ENCODE measurements at regions not wholly inside any gene's neighbourhood (a gene's known extent, or its start where the extent isn't known, plus 50 kb on each side); places are given as distances from the start of the nearest gene placed in this dataset.

DNA sequence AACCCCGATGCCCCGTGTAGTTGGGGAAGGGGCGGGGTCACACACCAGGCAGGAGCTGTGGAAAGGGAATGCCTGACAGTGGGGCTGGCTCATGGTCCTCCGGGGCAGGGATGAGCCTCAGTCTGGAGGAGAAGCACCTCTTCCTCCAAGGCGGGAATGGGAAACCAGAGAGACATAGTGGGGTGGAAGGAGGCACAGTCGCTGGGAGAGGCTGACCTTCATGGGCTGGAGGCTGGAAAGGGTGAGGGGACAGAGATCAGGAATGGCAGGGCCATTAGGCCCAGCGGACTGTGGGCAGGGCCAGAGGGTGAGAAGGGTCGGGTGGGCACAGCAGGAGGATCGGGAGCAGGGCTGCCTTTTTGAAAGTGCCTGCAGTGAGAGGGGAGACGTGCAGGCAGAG is 65.8 kb upstream of the LINGO1 start:
- no peak overlapping the region for H3K4me3 ChIP-seq (ENCODE audit: low read depth, low read length)
- no peaks in the 10 kb centered on the region for H3K36me3 ChIP-seq (ENCODE audit: control insufficient read depth in 2 of 2, insufficient read depth in 1 of 2, low read length in 2 of 2)
- H3K4me1 ChIP-seq (ENCODE audit: control insufficient read depth, insufficient read depth, low read length): no peaks in the 10 kb centered on the region
- H3K9me3 ChIP-seq (ENCODE audit: control insufficient read depth, insufficient read depth, low read depth, low read length): no peaks in the 10 kb centered on the region
- no peak overlapping the region for H3K27ac ChIP-seq (ENCODE audit: extremely low read depth, low read depth, low read length)
- ChIA-PET POLR2A (no interaction called here), CTCF (no interaction called here)
- no peak for TF ChIP-seq ZNF433 (tag by site-specific recombination; IDR thresholded peaks at IDR 0.05; ENCODE audit: low read depth)
- TF ChIP-seq ZNF777 (tag by site-specific recombination; IDR thresholded peaks at IDR 0.05; ENCODE audit: borderline replicate concordance): no peak
- no peak for TF ChIP-seq ZNF792 (tag by site-specific recombination; IDR thresholded peaks at IDR 0.05)

DNA sequence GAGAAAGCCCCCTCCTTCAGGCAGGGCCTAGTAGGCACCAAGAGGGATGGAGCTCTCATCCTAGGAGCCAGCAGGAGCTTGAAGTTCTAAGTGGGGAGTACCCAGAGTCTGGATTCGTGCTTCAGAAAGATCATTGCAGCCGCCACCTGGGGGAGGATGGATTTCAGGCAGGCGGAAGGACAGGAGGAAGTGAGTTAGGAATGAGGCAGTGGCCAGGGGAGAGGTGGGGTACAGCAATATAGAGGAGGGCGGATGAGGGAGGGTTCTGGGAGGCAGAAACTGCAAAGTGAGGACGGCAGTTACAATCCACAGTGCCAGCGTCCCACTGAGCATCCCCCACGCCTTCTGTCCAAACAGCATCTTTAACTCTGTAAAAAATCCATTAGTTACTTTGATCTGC is 65.2 kb upstream of the LINGO1 start:
- Histone ChIP-seq H3K9me3 (ENCODE audit: control insufficient read depth, insufficient read depth, low read depth, low read length) (no peaks in the 10 kb centered on the region), H3K36me3 (ENCODE audit: control insufficient read depth in 2 of 2, insufficient read depth in 1 of 2, low read length in 2 of 2) (no peaks in the 10 kb centered on the region), H3K27ac (ENCODE audit: extremely low read depth, low read depth, low read length) (no peak overlapping the region), H3K4me1 (ENCODE audit: control insufficient read depth, insufficient read depth, low read length) (no peaks in the 10 kb centered on the region), H3K4me3 (ENCODE audit: low read depth, low read length) (no peak overlapping the region)
- POLR2A ChIA-PET: no interaction called here
- CTCF ChIA-PET: no interaction called here
- TF ChIP-seq, protein P1, sequence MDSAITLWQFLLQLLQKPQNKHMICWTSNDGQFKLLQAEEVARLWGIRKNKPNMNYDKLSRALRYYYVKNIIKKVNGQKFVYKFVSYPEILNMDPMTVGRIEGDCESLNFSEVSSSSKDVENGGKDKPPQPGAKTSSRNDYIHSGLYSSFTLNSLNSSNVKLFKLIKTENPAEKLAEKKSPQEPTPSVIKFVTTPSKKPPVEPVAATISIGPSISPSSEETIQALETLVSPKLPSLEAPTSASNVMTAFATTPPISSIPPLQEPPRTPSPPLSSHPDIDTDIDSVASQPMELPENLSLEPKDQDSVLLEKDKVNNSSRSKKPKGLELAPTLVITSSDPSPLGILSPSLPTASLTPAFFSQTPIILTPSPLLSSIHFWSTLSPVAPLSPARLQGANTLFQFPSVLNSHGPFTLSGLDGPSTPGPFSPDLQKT (IDR thresholded peaks at IDR 0.05; ENCODE audit: borderline replicate concordance, low read depth, low read length): no peak
- TF ChIP-seq ZFP69B (tag by site-specific recombination; IDR thresholded peaks at IDR 0.05) (no peak), ZNF366 (tag by site-specific recombination; conservative IDR thresholded peaks at IDR 0.05) (no peak), PBX3 (CRISPR knock-in tag; IDR thresholded peaks at IDR 0.05) (no peak), ZNF707 (tag by site-specific recombination; IDR thresholded peaks at IDR 0.05) (no peak)
- TF ChIP-seq, protein P2, sequence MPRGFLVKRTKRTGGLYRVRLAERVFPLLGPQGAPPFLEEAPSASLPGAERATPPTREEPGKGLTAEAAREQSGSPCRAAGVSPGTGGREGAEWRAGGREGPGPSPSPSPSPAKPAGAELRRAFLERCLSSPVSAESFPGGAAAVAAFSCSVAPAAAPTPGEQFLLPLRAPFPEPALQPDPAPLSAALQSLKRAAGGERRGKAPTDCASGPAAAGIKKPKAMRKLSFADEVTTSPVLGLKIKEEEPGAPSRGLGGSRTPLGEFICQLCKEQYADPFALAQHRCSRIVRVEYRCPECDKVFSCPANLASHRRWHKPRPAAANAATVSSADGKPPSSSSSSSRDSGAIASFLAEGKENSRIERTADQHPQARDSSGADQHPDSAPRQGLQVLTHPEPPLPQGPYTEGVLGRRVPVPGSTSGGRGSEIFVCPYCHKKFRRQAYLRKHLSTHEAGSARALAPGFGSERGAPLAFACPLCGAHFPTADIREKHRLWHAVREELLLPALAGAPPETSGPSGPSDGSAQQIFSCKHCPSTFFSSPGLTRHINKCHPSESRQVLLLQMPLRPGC (tag by site-specific recombination; IDR thresholded peaks at IDR 0.05): no peak

GRCh38 chr15:77696871-77697270 is 64.2 kb upstream of the LINGO1 start:
- Histone ChIP-seq H3K4me1 (ENCODE audit: control insufficient read depth, insufficient read depth, low read length) (no peaks in the 10 kb centered on the region), H3K27ac (ENCODE audit: extremely low read depth, low read depth, low read length) (no peak overlapping the region), H3K36me3 (ENCODE audit: control insufficient read depth in 2 of 2, insufficient read depth in 1 of 2, low read length in 2 of 2) (no peaks in the 10 kb centered on the region), H3K9me3 (ENCODE audit: control insufficient read depth, insufficient read depth, low read depth, low read length) (no peaks in the 10 kb centered on the region), H3K4me3 (ENCODE audit: low read depth, low read length) (no peak overlapping the region)
- ChIA-PET CTCF (interaction anchor here (0.6 kb wide), 1 partner anchor 127 kb away, joined by 3 read pairs; no protein-coding TSS in a partner anchor), POLR2A (no interaction called here)
- TF ChIP-seq PRDM4 (tag by site-specific recombination; IDR thresholded peaks at IDR 0.05) (no peak), REPIN1 (tag by site-specific recombination; IDR thresholded peaks at IDR 0.05; ENCODE audit: low read depth) (no peak), ZNF692 (tag by site-specific recombination; IDR thresholded peaks at IDR 0.05) (no peak), ZNF354C (tag by site-specific recombination; IDR thresholded peaks at IDR 0.05; ENCODE audit: borderline replicate concordance, low read depth) (no peak), ZNF132 (tag by site-specific recombination; IDR thresholded peaks at IDR 0.05; ENCODE audit: borderline replicate concordance) (no peak), SP2 (tag by site-specific recombination; IDR thresholded peaks at IDR 0.05) (no peak), ZBTB21 (tag by site-specific recombination; IDR thresholded peaks at IDR 0.05) (no peak), ZNF624 (tag by site-specific recombination; IDR thresholded peaks at IDR 0.05) (no peak), ZNF292 (tag by site-specific recombination; IDR thresholded peaks at IDR 0.05; ENCODE audit: borderline replicate concordance, low read depth) (no peak), ZNF175 (tag by site-specific recombination; IDR thresholded peaks at IDR 0.05) (no peak), ZNF76 (tag by site-specific recombination; IDR thresholded peaks at IDR 0.05; ENCODE audit: borderline replicate concordance, low read depth) (no peak), ZNF660 (tag by site-specific recombination; IDR thresholded peaks at IDR 0.05) (no peak), FEZF1 (tag by site-specific recombination; IDR thresholded peaks at IDR 0.05) (no peak)
- TF ChIP-seq, protein P3, sequence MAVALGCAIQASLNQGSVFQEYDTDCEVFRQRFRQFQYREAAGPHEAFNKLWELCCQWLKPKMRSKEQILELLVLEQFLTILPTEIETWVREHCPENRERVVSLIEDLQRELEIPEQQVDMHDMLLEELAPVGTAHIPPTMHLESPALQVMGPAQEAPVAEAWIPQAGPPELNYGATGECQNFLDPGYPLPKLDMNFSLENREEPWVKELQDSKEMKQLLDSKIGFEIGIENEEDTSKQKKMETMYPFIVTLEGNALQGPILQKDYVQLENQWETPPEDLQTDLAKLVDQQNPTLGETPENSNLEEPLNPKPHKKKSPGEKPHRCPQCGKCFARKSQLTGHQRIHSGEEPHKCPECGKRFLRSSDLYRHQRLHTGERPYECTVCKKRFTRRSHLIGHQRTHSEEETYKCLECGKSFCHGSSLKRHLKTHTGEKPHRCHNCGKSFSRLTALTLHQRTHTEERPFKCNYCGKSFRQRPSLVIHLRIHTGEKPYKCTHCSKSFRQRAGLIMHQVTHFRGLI (tag by site-specific recombination; IDR thresholded peaks at IDR 0.05): no peak

Data from HEK293 (cell line).